Sigmoid colon (tissue), 6 donors: ENCODE measurements at regions not wholly inside any gene's neighbourhood (a gene's known extent, or its start where the extent isn't known, plus 50 kb on each side); places are given as distances from the start of the nearest gene placed in this dataset.
"Not testable (repeated sequence)": the region's sequence is repeated elsewhere in the genome, so short reads cannot be mapped to it uniquely, and the experiment has no call there.

Source experiments
- DNase-seq: peaks from one replicate; pipeline ENCODE4 v3.0.0-alpha.2; 2019
- H3K27ac ChIP-seq, 4 donors: fragments of 200-600 bp; sonication (generic); one replicate each; pipeline ENCODE4 v1.5.1; 2016 to 2019; ENCODE audit warnings: mild to moderate bottlenecking in 1 of 4
- H3K27me3 ChIP-seq, 3 donors: fragments of 200-600 bp; sonication (generic); one replicate each; pipeline ENCODE4 v1.5.1; 2019; ENCODE audit warnings: mild to moderate bottlenecking in 1 of 3
- H3K36me3 ChIP-seq, 4 donors: fragments of 200-600 bp; sonication (generic); one replicate each; pipeline ENCODE4 v1.5.1; 2016 to 2019
- H3K4me1 ChIP-seq, 4 donors: fragments of 200-600 bp; sonication (generic); one replicate each; pipeline ENCODE4 v1.5.1; 2017 to 2019
- H3K4me3 ChIP-seq, 4 donors: fragments of 200-600 bp; sonication (generic); one replicate each; pipeline ENCODE4 v1.5.1; 2017 to 2019; ENCODE audit warnings: mild to moderate bottlenecking in 2 of 4, moderate library complexity in 1 of 4
- H3K9me3 ChIP-seq, 4 donors: fragments of 200-600 bp in 3 of 4; sonication (generic) in 3 of 4; one replicate each; pipeline versions ENCODE4 v1.5.1 to v1.6.1; 2013 to 2019
- CTCF ChIP-seq, 4 experiments: fragments of 450-650 bp in 3 of 4; fragments of 200-600 bp in 1 of 4; IDR thresholded peaks; one replicate each; pipeline ENCODE4 v1.5.1; 2016 to 2019; ENCODE audit warnings: antibody characterized with exemption in 4 of 4, mild to moderate bottlenecking in 3 of 4, moderate library complexity in 2 of 4
- EP300 ChIP-seq, 4 donors: sonication (generic); formaldehyde crosslinking; IDR thresholded peaks; one replicate each; pipeline ENCODE4 v1.6.1; 2017; ENCODE audit warnings: antibody characterized with exemption in 4 of 4
- POLR2A ChIP-seq, 2 donors: fragments of 450-650 bp; IDR thresholded peaks; one replicate each; pipeline ENCODE4 v1.6.1; 2016; ENCODE audit warnings: antibody characterized with exemption in 2 of 2, mild to moderate bottlenecking in 2 of 2, moderate library complexity in 2 of 2
- POLR2AphosphoS5 ChIP-seq, 4 donors: sonication (generic); formaldehyde crosslinking; IDR thresholded peaks; one replicate each; pipeline ENCODE4 v1.6.1; 2017; ENCODE audit warnings: antibody characterized with exemption in 4 of 4
- whole genome bisulfite sequencing, 2 donors: extraction: QIAGEN DNeasy Blood & Tissue Kit; methylation state at CpG; one replicate each; pipeline ENCODE4 v1.1.7; 2013; 5-methylcytosine and 5-hydroxymethylcytosine counted together
- intact Hi-C: fragments of 100-400 bp; cut with DNase I; formaldehyde crosslinking; loops from one replicate; pipeline ENCODE4 v1.15.1; 2023
- donor health status: healthy with polysubstance abuse.
- donor health status: healthy.

GRCh38 chr11:110856340-110856739 is 144.1 kb upstream of the ARHGAP20 start:
- Histone ChIP-seq H3K27me3 (no peaks in the 10 kb centered on the region), H3K36me3 (no peaks in the 10 kb centered on the region), H3K27ac (no peak overlapping the region), H3K4me3 (no peak overlapping the region), H3K9me3 (no peaks in the 10 kb centered on the region), H3K4me1 (peaks cover 0 to 25% (median 0%) of the 10 kb centered on the region in 4 donors)
- DNase-seq = no peak
- TF ChIP-seq POLR2AphosphoS5 (IDR thresholded peaks at IDR 0.05) (no peak), EP300 (IDR thresholded peaks at IDR 0.05) (no peak), CTCF (IDR thresholded peaks at IDR 0.05) (no peak), POLR2A (IDR thresholded peaks at IDR 0.05) (no peak)
- WGBS, 2 donors = 85 to 89% methylated on average over 3 of the region's 3 CpGs
- intact Hi-C loops = no loop called here

GRCh38 chr11:110855191-110855590 is 143.0 kb upstream of the ARHGAP20 start:
- no peak overlapping the region for H3K27ac ChIP-seq
- H3K4me3 ChIP-seq = no peak overlapping the region
- TF ChIP-seq POLR2A (IDR thresholded peaks at IDR 0.05) (no peak), POLR2AphosphoS5 (IDR thresholded peaks at IDR 0.05) (no peak), CTCF (IDR thresholded peaks at IDR 0.05) (no peak), EP300 (IDR thresholded peaks at IDR 0.05) (no peak)
- intact Hi-C loops = no loop called here
- no peaks in the 10 kb centered on the region for H3K9me3 ChIP-seq
- no peaks in the 10 kb centered on the region for H3K27me3 ChIP-seq
- peaks cover 0 to 25% (median 0%) of the 10 kb centered on the region in 4 donors for H3K4me1 ChIP-seq
- DNase-seq = no peak
- 36 to 55% methylated on average over 1 of the region's 1 CpG for WGBS, 2 donors
- no peaks in the 10 kb centered on the region for H3K36me3 ChIP-seq

- 86 to 87% methylated on average over 3 of the region's 3 CpGs for WGBS, 2 donors
- Histone ChIP-seq H3K9me3 (no peaks in the 10 kb centered on the region), H3K27ac (no peak overlapping the region), H3K4me3 (no peak overlapping the region), H3K4me1 (peaks cover 0 to 8% (median 0%) of the 10 kb centered on the region in 4 donors), H3K27me3 (no peaks in the 10 kb centered on the region), H3K36me3 (no peaks in the 10 kb centered on the region)
- no peak for DNase-seq
- intact Hi-C loops = no loop called here
- TF ChIP-seq CTCF (IDR thresholded peaks at IDR 0.05) (no peak), POLR2AphosphoS5 (IDR thresholded peaks at IDR 0.05) (no peak), EP300 (IDR thresholded peaks at IDR 0.05) (no peak), POLR2A (IDR thresholded peaks at IDR 0.05) (no peak)
Measured at GRCh38 chr11:110852921-110853490, 140.8 kb upstream of the ARHGAP20 start.

- H3K9me3 ChIP-seq = no peaks in the 10 kb centered on the region
- 84 to 89% methylated on average over 3 of the region's 3 CpGs for WGBS, 2 donors
- no peaks in the 10 kb centered on the region for H3K36me3 ChIP-seq
- DNase-seq = no peak
- H3K27ac ChIP-seq = no peak overlapping the region
- H3K27me3 ChIP-seq = no peaks in the 10 kb centered on the region
- TF ChIP-seq EP300 (IDR thresholded peaks at IDR 0.05) = no peak
- peaks cover 0 to 8% (median 0%) of the 10 kb centered on the region in 4 donors for H3K4me1 ChIP-seq
- H3K4me3 ChIP-seq = no peak overlapping the region
- intact Hi-C loops = no loop called here
Measured at GRCh38 chr11:110850846-110851245, 138.6 kb upstream of the ARHGAP20 start.

GRCh38 chr11:110843053-110843452 is 130.8 kb upstream of the ARHGAP20 start:
- DNase-seq, H3K27ac ChIP-seq, H3K36me3 ChIP-seq, H3K27me3 ChIP-seq, intact Hi-C loops, H3K9me3 ChIP-seq, H3K4me3 ChIP-seq, H3K4me1 ChIP-seq: not testable (repeated sequence)
- 92 to 94% methylated on average over 1 of the region's 1 CpG for WGBS, 2 donors

- DNase-seq = no peak
- Histone ChIP-seq H3K27ac (no peak overlapping the region), H3K9me3 (peaks cover 0 to 5% (median 0%) of the 10 kb centered on the region in 4 donors), H3K36me3 (no peaks in the 10 kb centered on the region), H3K27me3 (no peaks in the 10 kb centered on the region), H3K4me1 (no peaks in the 10 kb centered on the region), H3K4me3 (no peak overlapping the region)
- intact Hi-C loops = no loop called here
- TF ChIP-seq POLR2A (IDR thresholded peaks at IDR 0.05) (no peak), CTCF (IDR thresholded peaks at IDR 0.05) (no peak), EP300 (IDR thresholded peaks at IDR 0.05) (no peak), POLR2AphosphoS5 (IDR thresholded peaks at IDR 0.05) (no peak)
- 73 to 80% methylated on average over 2 of the region's 2 CpGs for WGBS, 2 donors
Measured at GRCh38 chr11:110838808-110839207, 126.6 kb upstream of the ARHGAP20 start.
